ENCODE measurements at regions not wholly inside any gene's neighbourhood (a gene's known extent, or its start where the extent isn't known, plus 50 kb on each side); places are given as distances from the start of the nearest gene placed in this dataset.

DNA sequence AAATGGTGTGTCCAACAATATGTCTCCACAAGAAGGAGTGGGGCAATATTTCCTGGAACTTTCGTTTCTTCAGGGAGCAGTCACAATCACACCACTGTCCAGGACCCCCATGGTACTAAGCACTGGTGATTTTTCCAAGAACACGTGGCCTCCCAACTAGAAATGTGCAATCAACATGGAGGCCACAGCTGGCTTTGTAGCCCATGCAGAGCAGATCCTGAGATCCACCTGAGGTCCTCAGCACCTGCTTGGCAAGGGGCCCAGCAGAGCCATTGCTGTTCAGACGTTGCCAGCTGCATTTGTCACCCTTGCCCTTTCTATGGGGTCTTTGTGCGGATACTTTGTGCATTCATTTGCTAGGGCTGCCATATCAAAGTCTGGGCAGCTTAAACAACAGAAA lies 334.5 kb upstream of the IRX4 start:
- Mint-ChIP-seq H3K27ac (ENCODE audit: low read depth, unreplicated experiment) (no peak overlapping the region), H3K9me3 (ENCODE audit: unreplicated experiment) (peaks cover 12% of the 10 kb centered on the region), H3K36me3 (ENCODE audit: insufficient read depth, unreplicated experiment) (no peaks in the 10 kb centered on the region), H3K4me3 (ENCODE audit: unreplicated experiment) (no peak overlapping the region), H3K27me3 (ENCODE audit: insufficient read depth, unreplicated experiment) (peaks cover 11% of the 10 kb centered on the region), H3K4me1 (ENCODE audit: insufficient read depth, unreplicated experiment) (no peaks in the 10 kb centered on the region)
- no TSS peak for BruUV-seq (replicated peaks)
- ChIA-PET POLR2A (no interaction called here), CTCF (no interaction called here)
- no peak for TF ChIP-seq CTCF (IDR thresholded peaks at IDR 0.05; ENCODE audit: unreplicated experiment)
- DNase-seq (ENCODE audit: unreplicated experiment) = no peak
- intact Hi-C loops (cut with micrococcal nuclease) = no loop called here

GRCh38 chr5:2214910-2215590 lies 332.3 kb upstream of the IRX4 start:
- POLR2A ChIA-PET = no interaction called here
- H3K27ac Mint-ChIP-seq (ENCODE audit: low read depth, unreplicated experiment) = no peak overlapping the region
- BruUV-seq (replicated peaks) = no TSS peak
- DNase-seq (ENCODE audit: unreplicated experiment) = no peak
- peaks cover 11% of the 10 kb centered on the region for H3K27me3 Mint-ChIP-seq (ENCODE audit: insufficient read depth, unreplicated experiment)
- no peaks in the 10 kb centered on the region for H3K4me1 Mint-ChIP-seq (ENCODE audit: insufficient read depth, unreplicated experiment)
- CTCF ChIA-PET = interaction anchor here (1.5 kb wide), 1 partner anchor 63 kb away, joined by 3 read pairs; no protein-coding TSS in a partner anchor
- H3K9me3 Mint-ChIP-seq (ENCODE audit: unreplicated experiment) = peaks cover 12% of the 10 kb centered on the region
- intact Hi-C loops (cut with micrococcal nuclease) = no loop called here
- H3K4me3 Mint-ChIP-seq (ENCODE audit: unreplicated experiment) = no peak overlapping the region
- H3K36me3 Mint-ChIP-seq (ENCODE audit: insufficient read depth, unreplicated experiment) = no peaks in the 10 kb centered on the region
- no peak for TF ChIP-seq CTCF (IDR thresholded peaks at IDR 0.05; ENCODE audit: unreplicated experiment)

DNA sequence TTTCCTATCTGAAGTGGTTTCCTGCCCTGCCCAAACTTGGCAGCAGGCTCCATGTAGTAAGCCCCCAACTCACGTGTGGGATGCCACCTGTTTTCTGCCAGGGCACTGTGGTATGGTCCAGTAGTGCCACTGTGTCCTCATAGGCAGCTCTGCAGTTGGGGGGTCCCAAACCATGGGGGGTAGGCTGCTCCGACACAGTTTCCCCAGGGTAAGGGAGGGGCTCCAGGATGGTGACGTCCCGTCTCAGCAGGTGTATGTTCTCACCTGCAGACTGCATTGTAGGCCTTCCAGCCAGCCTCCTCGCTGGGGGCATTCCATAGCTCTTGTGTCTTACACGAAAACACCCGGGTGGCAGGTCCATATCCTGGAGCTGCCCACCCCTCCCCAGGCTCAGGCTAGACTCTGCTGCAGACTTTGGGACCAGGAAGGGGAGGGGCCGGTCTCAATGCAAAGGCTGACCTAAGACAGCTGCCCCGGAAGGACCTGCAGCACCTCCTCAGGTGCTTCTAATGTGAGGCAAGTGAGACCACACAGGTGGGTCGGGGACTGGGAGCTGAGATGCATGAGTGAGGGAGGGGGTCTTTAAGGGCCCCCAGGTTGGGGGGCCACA lies 330.5 kb upstream of the IRX4 start:
- Mint-ChIP-seq H3K27me3 (ENCODE audit: insufficient read depth, unreplicated experiment) (no peaks in the 10 kb centered on the region), H3K36me3 (ENCODE audit: insufficient read depth, unreplicated experiment) (no peaks in the 10 kb centered on the region), H3K4me1 (ENCODE audit: insufficient read depth, unreplicated experiment) (no peaks in the 10 kb centered on the region), H3K9me3 (ENCODE audit: unreplicated experiment) (no peaks in the 10 kb centered on the region), H3K4me3 (ENCODE audit: unreplicated experiment) (no peak overlapping the region), H3K27ac (ENCODE audit: low read depth, unreplicated experiment) (no peak overlapping the region)
- no peak for TF ChIP-seq CTCF (IDR thresholded peaks at IDR 0.05; ENCODE audit: unreplicated experiment)
- ChIA-PET POLR2A (interaction anchor here (0.6 kb wide), 1 partner anchor 600 kb away, joined by 3 read pairs; no protein-coding TSS in a partner anchor), CTCF (interaction anchor here (0.9 kb wide), 1 partner anchor 1291 kb away, joined by 3 read pairs; no protein-coding TSS in a partner anchor)
- intact Hi-C loops (cut with micrococcal nuclease) = no loop called here
- DNase-seq (ENCODE audit: unreplicated experiment) = no peak
- BruUV-seq (replicated peaks) = no TSS peak

GRCh38 chr5:2212481-2212880 lies 329.8 kb upstream of the IRX4 start:
- no peaks in the 10 kb centered on the region for H3K27me3 Mint-ChIP-seq (ENCODE audit: insufficient read depth, unreplicated experiment)
- no peak for DNase-seq (ENCODE audit: unreplicated experiment)
- BruUV-seq (replicated peaks) = no TSS peak
- no peaks in the 10 kb centered on the region for H3K4me1 Mint-ChIP-seq (ENCODE audit: insufficient read depth, unreplicated experiment)
- H3K4me3 Mint-ChIP-seq (ENCODE audit: unreplicated experiment) = no peak overlapping the region
- no peaks in the 10 kb centered on the region for H3K36me3 Mint-ChIP-seq (ENCODE audit: insufficient read depth, unreplicated experiment)
- TF ChIP-seq CTCF (IDR thresholded peaks at IDR 0.05; ENCODE audit: unreplicated experiment) = no peak
- intact Hi-C loops (cut with micrococcal nuclease) = no loop called here
- ChIA-PET CTCF (no interaction called here), POLR2A (no interaction called here)
- no peaks in the 10 kb centered on the region for H3K9me3 Mint-ChIP-seq (ENCODE audit: unreplicated experiment)
- H3K27ac Mint-ChIP-seq (ENCODE audit: low read depth, unreplicated experiment) = no peak overlapping the region

Measured in MCF 10A (cell line).